Activated CD8-positive, alpha-beta T cell treated with anti-CD3 and anti-CD28 coated beads for 36 hours (primary cell): ENCODE measurements at regions not wholly inside any gene's neighbourhood (a gene's known extent, or its start where the extent isn't known, plus 50 kb on each side); places are given as distances from the start of the nearest gene placed in this dataset.

ENCODE experiments used
- ATAC-seq: fragments of 200-7000 bp; cut with Tn5 transposase; one replicate; pipeline ENCODE4 v1.10.0; 2021; ENCODE audit warnings: mild to moderate bottlenecking, moderate library complexity
- CTCF ChIA-PET: fragments of 350-600 bp; sonication (Branson Sonifier 250); formaldehyde crosslinking; loops from one replicate; lab custom pipeline; 2021; ENCODE audit warnings: antibody characterized with exemption; lab: Charles Lee
- POLR2A ChIA-PET: fragments of 350-600 bp; sonication (Branson Sonifier 250); formaldehyde crosslinking; loops from one replicate; lab custom pipeline; 2021; ENCODE audit warnings: antibody characterized with exemption; lab: Charles Lee
- DNase-seq: peaks from one replicate; pipeline ENCODE4 v3.0.0-alpha.2; 2020
- H3K27ac Mint-ChIP-seq: one replicate; pipeline ENCODE4 v1.8.0; 2021; ENCODE audit warnings: mild to moderate bottlenecking, mixed read lengths
- H3K27me3 Mint-ChIP-seq: one replicate; pipeline ENCODE4 v1.8.0; 2021; ENCODE audit warnings: mixed read lengths
- H3K36me3 Mint-ChIP-seq: one replicate; pipeline ENCODE4 v1.8.0; 2021; ENCODE audit warnings: low read depth, mixed read lengths
- H3K4me1 Mint-ChIP-seq: one replicate; pipeline ENCODE4 v1.8.0; 2021; ENCODE audit warnings: low read depth, mixed read lengths
- H3K4me3 Mint-ChIP-seq: one replicate; pipeline ENCODE4 v1.8.0; 2021; ENCODE audit warnings: mild to moderate bottlenecking, moderate library complexity, mixed read lengths
- H3K9me3 Mint-ChIP-seq: one replicate; pipeline ENCODE4 v1.8.0; 2021; ENCODE audit warnings: mixed read lengths
- intact Hi-C: fragments of 100-400 bp; cut with micrococcal nuclease; formaldehyde crosslinking; loops from one replicate; pipeline ENCODE4 v1.10.0; 2022
- TF ChIP-seq, protein P1 (sequence below): fragments of 200-600 bp; IDR thresholded peaks from one replicate; pipeline ENCODE4 v1.8.0; 2022; ENCODE audit warnings: antibody characterized with exemption, mild to moderate bottlenecking

DNA sequence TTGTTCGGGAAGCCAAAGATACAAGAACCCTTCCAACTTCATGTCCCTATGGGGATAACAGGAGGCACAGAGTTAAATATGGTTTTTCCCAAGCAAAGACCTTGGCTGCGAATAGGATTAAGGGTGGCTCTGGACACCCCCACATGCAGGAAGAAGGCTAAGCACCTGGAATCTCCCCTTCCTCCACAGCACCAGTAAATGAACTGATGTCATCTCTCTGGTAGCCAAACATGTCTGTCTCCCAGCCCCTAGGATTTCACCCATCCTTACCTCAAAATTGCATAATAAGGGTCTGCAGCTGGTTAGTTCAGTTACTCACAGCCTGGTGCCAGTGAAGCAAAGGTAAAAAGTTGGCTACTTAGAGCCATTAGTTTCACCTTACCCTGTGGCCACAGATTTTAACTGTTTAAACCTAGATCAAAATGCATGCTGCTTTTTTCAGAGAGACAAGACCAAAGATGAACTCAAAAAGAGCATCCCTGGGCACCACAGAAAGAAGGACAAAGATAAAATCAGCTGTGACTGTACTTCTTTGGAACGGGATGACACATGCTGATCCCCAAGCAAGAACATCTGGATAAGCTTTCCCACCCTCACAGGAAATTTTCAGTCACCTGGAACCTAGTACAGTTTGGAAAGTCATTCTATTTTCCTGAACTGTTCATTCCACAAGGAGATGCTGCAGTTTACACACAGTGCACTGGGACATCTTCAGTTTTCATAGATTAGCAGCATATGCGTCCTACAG, 77.2 kb upstream of the AKIP1 start:
- ATAC-seq: no peak
- ChIA-PET CTCF (interaction anchor here (1.4 kb wide), 1 partner anchor 20 kb away, joined by 3 read pairs; no protein-coding TSS in a partner anchor), POLR2A (interaction anchor here (0.8 kb wide), 1 partner anchor 36 kb away, joined by 3 read pairs; no protein-coding TSS in a partner anchor)
- no peaks in the 10 kb centered on the region for H3K36me3 Mint-ChIP-seq
- peaks cover 4% of the 10 kb centered on the region for H3K4me1 Mint-ChIP-seq
- DNase-seq: no peak
- intact Hi-C loops: no loop called here
- H3K27ac Mint-ChIP-seq: no peak overlapping the region
- TF ChIP-seq, protein P1, sequence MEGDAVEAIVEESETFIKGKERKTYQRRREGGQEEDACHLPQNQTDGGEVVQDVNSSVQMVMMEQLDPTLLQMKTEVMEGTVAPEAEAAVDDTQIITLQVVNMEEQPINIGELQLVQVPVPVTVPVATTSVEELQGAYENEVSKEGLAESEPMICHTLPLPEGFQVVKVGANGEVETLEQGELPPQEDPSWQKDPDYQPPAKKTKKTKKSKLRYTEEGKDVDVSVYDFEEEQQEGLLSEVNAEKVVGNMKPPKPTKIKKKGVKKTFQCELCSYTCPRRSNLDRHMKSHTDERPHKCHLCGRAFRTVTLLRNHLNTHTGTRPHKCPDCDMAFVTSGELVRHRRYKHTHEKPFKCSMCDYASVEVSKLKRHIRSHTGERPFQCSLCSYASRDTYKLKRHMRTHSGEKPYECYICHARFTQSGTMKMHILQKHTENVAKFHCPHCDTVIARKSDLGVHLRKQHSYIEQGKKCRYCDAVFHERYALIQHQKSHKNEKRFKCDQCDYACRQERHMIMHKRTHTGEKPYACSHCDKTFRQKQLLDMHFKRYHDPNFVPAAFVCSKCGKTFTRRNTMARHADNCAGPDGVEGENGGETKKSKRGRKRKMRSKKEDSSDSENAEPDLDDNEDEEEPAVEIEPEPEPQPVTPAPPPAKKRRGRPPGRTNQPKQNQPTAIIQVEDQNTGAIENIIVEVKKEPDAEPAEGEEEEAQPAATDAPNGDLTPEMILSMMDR: no peak
- peaks cover 9% of the 10 kb centered on the region for H3K27me3 Mint-ChIP-seq
- H3K9me3 Mint-ChIP-seq: no peaks in the 10 kb centered on the region
- no peak overlapping the region for H3K4me3 Mint-ChIP-seq

DNA sequence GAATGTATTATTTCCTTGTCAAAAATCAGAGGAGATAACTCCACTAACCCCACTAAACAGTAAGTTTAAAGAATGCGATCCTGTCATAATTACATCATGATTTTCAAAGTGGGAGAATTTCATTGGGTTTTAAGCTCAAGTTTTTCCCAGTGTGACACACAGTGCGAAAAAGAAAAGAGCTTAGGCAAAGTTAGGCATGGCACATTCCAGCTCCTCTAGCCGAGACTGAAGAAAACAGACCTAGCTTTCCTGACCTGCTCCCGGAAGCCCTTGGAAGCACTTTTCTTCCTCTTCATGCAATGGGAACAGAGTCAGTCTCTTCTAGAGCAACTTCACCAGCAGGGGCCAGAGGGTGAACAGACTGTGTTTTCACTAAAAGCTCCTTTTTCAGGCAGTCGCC, 76.6 kb upstream of the AKIP1 start:
- no peak overlapping the region for H3K27ac Mint-ChIP-seq
- intact Hi-C loops: no loop called here
- H3K9me3 Mint-ChIP-seq: no peaks in the 10 kb centered on the region

DNA sequence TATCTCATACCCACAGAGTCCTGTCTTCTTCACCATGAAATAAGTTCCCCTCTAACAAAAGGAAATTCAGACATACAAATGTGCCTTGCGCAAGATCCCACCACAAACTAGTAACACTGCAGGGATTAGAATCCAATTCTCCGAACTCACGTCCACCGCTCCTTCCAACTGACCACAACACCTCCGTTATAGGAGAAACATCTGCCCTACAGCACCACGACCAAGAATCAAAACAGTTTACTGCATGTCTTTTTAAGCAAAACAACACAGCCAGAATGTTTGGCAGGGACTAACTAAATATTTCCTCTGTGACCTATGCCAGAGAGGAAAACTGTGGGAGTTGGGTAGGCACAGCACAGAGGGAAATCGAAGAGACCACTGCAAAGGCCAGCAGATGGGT, 72.7 kb upstream of the AKIP1 start:
- H3K9me3 Mint-ChIP-seq: no peaks in the 10 kb centered on the region
- no peak overlapping the region for H3K27ac Mint-ChIP-seq
- H3K27me3 Mint-ChIP-seq: peaks cover 9% of the 10 kb centered on the region
- H3K4me1 Mint-ChIP-seq: peaks cover 15% of the 10 kb centered on the region
- CTCF ChIA-PET: interaction anchor here (1.1 kb wide), 1 partner anchor 24 kb away, joined by 3 read pairs; no protein-coding TSS in a partner anchor
- TF ChIP-seq, protein P1: no peak
- intact Hi-C loops: no loop called here
- H3K36me3 Mint-ChIP-seq: no peaks in the 10 kb centered on the region
- no peak for ATAC-seq
- no peak for DNase-seq
- H3K4me3 Mint-ChIP-seq: no peak overlapping the region
- POLR2A ChIA-PET: no interaction called here

More for the DNA sequence above, 76.6 kb upstream of the AKIP1 start:
- peaks cover 6% of the 10 kb centered on the region for H3K4me1 Mint-ChIP-seq
- POLR2A ChIA-PET: interaction anchor here (0.7 to 1.0 kb wide), 3 partner anchors 9 to 36 kb away, joined by 3 to 4 read pairs (median 3); no protein-coding TSS in a partner anchor
- TF ChIP-seq, protein P1: no peak
- H3K36me3 Mint-ChIP-seq: no peaks in the 10 kb centered on the region
- peaks cover 9% of the 10 kb centered on the region for H3K27me3 Mint-ChIP-seq
- no peak for ATAC-seq
- CTCF ChIA-PET: interaction anchor here (0.8 kb wide), 1 partner anchor 20 kb away, joined by 3 read pairs; no protein-coding TSS in a partner anchor
- DNase-seq: no peak
- no peak overlapping the region for H3K4me3 Mint-ChIP-seq

DNA sequence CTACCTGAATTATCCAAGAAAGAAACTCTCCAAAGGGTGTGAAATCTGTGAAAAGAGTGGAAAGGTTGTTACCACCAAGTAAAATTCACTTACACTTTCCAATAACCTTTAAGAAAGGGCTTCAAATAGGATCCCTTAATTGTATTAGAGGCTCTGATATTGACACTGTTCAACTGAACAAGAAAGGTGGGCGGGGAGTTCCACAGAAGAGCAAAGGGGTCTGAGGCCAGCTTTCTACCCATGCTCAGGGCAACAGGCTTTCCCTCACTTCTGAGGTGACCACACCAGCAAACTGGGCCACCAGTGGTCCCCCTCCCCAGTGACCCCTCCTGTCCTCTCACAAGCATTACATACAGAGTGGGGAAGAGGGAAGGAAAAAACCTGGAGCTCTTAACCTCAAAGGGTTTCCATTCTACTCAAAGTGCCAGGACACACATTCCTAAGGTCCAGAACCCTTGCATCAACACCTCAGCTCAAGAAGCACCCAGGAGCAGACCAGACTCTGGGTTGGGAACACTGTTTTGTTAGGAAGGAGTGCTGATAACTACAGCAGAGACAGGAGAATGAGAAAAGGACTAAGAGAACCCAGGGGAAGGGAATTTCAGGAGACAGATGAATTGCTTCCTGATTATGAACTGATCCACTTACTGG, 71.6 kb upstream of the AKIP1 start:
- Mint-ChIP-seq H3K9me3 (no peaks in the 10 kb centered on the region), H3K4me3 (no peak overlapping the region), H3K36me3 (no peaks in the 10 kb centered on the region), H3K27ac (no peak overlapping the region), H3K27me3 (peaks cover 9% of the 10 kb centered on the region), H3K4me1 (peaks cover 15% of the 10 kb centered on the region)
- TF ChIP-seq, protein P1: no peak
- POLR2A ChIA-PET: no interaction called here
- no peak for DNase-seq
- CTCF ChIA-PET: interaction anchor here (1.1 kb wide), 1 partner anchor 25 kb away, joined by 3 read pairs; no protein-coding TSS in a partner anchor
- no peak for ATAC-seq
- intact Hi-C loops: no loop called here
